ENCODE measurements at regions not wholly inside any gene's neighbourhood (a gene's known extent, or its start where the extent isn't known, plus 50 kb on each side); places are given as distances from the start of the nearest gene placed in this dataset.
A peak's percentile ranks its signal among the peaks of the same experiment; 100 is the strongest.
"Not testable (repeated sequence)": the region's sequence is repeated elsewhere in the genome, so short reads cannot be mapped to it uniquely, and the experiment has no call there.

DNA sequence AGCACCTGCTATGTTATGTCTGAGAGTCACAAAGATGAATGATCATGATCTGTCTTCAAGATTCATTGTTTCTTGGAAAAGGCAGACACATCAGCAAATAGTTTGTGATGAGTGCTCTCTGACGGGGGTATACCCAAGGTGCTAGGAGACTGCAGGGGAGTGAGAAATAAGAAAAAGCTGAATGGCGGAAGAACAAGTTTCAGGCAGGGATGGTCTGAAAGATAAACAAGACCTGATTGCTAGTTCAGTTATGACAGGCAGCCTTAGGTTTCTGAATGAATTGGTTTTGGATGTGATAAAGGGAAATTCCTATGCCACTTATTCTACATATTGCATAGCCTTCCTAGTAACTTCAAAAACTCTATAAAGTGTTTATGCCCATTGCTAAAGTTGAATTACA is 327.0 kb upstream of the DKK2 start:
- Histone ChIP-seq H3K36me3 (replicated peaks) (no peaks in the 10 kb centered on the region), H3K27me3 (ENCODE audit: low read depth) (no peaks in the 10 kb centered on the region), H3K4me3 (no peak overlapping the region), H3K4me1 (no peaks in the 10 kb centered on the region), H3K9me3 (no peaks in the 10 kb centered on the region)
- in situ Hi-C loops (cut with MboI; ENCODE audit: low sequenced_read_pairs): no loop called here
- DNase-seq (ENCODE audit: low spot score in 2 of 2): no peak

DNA sequence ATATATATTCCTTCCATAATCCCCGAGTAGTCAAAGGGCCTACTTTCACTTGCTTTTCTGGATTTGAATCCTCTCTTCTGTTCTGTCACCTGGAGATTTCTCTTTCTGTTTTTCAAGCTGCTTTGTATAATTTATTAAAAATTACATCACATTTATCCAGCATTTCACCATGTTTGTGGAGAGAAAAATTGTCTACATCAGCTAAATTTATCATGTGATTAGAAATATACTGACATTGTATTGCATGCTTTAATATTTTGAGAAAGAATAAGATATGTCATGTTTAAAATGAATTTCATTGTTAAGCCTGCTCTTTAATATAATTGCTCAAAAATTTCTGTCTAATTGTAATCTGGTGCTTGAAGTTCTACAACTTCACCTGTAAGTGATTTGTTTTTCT is 323.1 kb upstream of the DKK2 start:
- in situ Hi-C loops (cut with MboI; ENCODE audit: low sequenced_read_pairs): no loop called here
- Histone ChIP-seq H3K9me3 (no peaks in the 10 kb centered on the region), H3K4me1 (no peaks in the 10 kb centered on the region), H3K27me3 (ENCODE audit: low read depth) (no peaks in the 10 kb centered on the region), H3K4me3 (no peak overlapping the region), H3K36me3 (replicated peaks) (no peaks in the 10 kb centered on the region)
- no peak for DNase-seq (ENCODE audit: low spot score in 2 of 2)

- H3K4me1 ChIP-seq; H3K27me3 ChIP-seq (ENCODE audit: low read depth); H3K9me3 ChIP-seq; H3K4me3 ChIP-seq; in situ Hi-C loops (cut with MboI; ENCODE audit: low sequenced_read_pairs); H3K36me3 ChIP-seq (replicated peaks): not testable (repeated sequence)
- peak in 1 of 2 experiments; percentile 30 for DNase-seq (ENCODE audit: low spot score in 2 of 2)
Observed at GRCh38 chr4:107354304-107354703, 318.2 kb upstream of the DKK2 start.

- in situ Hi-C loops (cut with MboI; ENCODE audit: low sequenced_read_pairs): no loop called here
Observed at GRCh38 chr4:107351196-107351595, 315.1 kb upstream of the DKK2 start.

GRCh38 chr4:107349732-107350131 is 313.6 kb upstream of the DKK2 start:
- Histone ChIP-seq H3K27me3 (ENCODE audit: low read depth) (no peaks in the 10 kb centered on the region), H3K4me3 (no peak overlapping the region)
- in situ Hi-C loops (cut with MboI; ENCODE audit: low sequenced_read_pairs): no loop called here

More at GRCh38 chr4:107351196-107351595, 315.1 kb upstream of the DKK2 start:
- Histone ChIP-seq H3K27me3 (ENCODE audit: low read depth) (no peaks in the 10 kb centered on the region), H3K36me3 (replicated peaks) (no peaks in the 10 kb centered on the region), H3K4me1 (no peaks in the 10 kb centered on the region), H3K4me3 (no peak overlapping the region), H3K9me3 (no peaks in the 10 kb centered on the region)
- DNase-seq (ENCODE audit: low spot score in 2 of 2): no peak

GRCh38 chr4:107349266-107349665 is 313.2 kb upstream of the DKK2 start:
- DNase-seq (ENCODE audit: low spot score in 2 of 2): no peak
- H3K4me3 ChIP-seq: no peak overlapping the region
- in situ Hi-C loops (cut with MboI; ENCODE audit: low sequenced_read_pairs): no loop called here

More at GRCh38 chr4:107349732-107350131, 313.6 kb upstream of the DKK2 start:
- Histone ChIP-seq H3K4me1 (no peaks in the 10 kb centered on the region), H3K9me3 (no peaks in the 10 kb centered on the region), H3K36me3 (replicated peaks) (no peaks in the 10 kb centered on the region)
- no peak for DNase-seq (ENCODE audit: low spot score in 2 of 2)

DNA sequence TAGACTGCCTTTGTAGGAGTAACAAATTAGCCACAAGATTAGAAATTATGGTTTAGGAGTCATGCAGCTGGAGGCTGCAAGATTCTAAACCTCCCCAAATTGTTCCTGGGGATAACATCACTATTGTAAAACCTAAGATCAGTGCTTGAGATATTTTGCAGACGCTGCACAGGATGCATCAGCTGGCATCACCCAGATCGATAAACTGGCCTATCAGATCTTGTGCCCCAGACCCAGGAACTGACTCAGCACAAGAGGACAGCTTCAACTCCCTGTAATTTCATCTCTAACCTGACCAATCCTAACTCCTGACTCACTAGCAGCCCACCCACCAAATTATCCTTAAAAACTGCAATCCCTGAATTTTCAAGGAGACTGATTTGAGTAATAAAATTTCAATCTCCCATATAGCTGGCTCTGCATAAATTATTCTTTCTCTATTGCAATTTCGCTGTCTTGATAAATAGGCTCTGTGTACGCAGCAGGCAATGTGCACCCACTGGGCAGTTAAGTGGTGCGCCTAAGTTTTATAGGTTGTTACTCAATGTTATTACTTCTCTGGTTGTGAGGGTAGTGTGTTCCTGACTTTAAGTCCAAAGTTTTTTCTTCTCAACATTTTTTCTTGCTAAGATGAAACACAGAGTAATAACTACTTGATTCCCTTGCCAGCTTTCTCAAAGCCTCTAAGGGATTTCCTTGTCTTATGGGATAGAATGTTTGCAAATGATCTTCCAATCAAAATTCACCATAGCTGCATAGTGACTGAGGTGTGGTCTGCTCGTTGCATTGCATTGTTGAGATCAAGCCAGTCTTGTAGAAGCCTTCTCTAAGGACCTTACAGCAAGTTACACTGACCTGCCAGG is 312.3 kb upstream of the DKK2 start:
- H3K36me3 ChIP-seq (replicated peaks): no peaks in the 10 kb centered on the region
- no peaks in the 10 kb centered on the region for H3K9me3 ChIP-seq
- in situ Hi-C loops (cut with MboI; ENCODE audit: low sequenced_read_pairs): no loop called here
- no peaks in the 10 kb centered on the region for H3K4me1 ChIP-seq
- 0 out of 2 replicates have a peak, but pooled peaks cover 2% of the 10 kb centered on the region for H3K27me3 ChIP-seq (ENCODE audit: low read depth)
- H3K4me3 ChIP-seq: no peak overlapping the region
- no peak for DNase-seq (ENCODE audit: low spot score in 2 of 2)

More at GRCh38 chr4:107349266-107349665, 313.2 kb upstream of the DKK2 start:
- 0 out of 2 replicates have a peak, but pooled peaks cover 2% of the 10 kb centered on the region for H3K27me3 ChIP-seq (ENCODE audit: low read depth)
- H3K36me3 ChIP-seq (replicated peaks): no peaks in the 10 kb centered on the region
- H3K4me1 ChIP-seq: no peaks in the 10 kb centered on the region
- no peaks in the 10 kb centered on the region for H3K9me3 ChIP-seq

DNA sequence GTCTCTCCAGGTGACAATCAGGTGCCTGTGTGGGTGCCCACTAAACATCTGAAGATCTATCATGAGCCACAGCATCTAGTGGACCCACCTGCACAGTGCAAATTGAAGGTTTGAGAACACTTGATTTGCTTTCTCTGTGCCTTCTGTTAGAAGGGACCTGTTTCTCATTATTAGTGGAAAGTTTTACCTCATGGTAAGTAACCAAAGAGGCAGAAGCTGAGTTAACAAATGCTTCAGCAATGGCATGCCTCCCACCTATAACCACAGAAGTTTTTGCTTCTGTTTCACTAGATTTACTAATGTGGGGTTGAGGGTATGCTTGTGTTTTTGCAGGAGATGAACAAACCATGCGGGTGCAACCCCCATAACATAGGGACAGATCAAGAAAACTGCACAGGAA is 297.4 kb upstream of the DKK2 start:
- Histone ChIP-seq H3K27me3 (ENCODE audit: low read depth) (no peaks in the 10 kb centered on the region), H3K4me1 (no peaks in the 10 kb centered on the region), H3K4me3 (no peak overlapping the region), H3K9me3 (no peaks in the 10 kb centered on the region), H3K36me3 (replicated peaks) (no peaks in the 10 kb centered on the region)
- DNase-seq (ENCODE audit: low spot score in 2 of 2): no peak
- in situ Hi-C loops (cut with MboI; ENCODE audit: low sequenced_read_pairs): no loop called here

- H3K4me1 ChIP-seq; H3K36me3 ChIP-seq (replicated peaks); H3K27me3 ChIP-seq (ENCODE audit: low read depth); H3K9me3 ChIP-seq; H3K4me3 ChIP-seq; DNase-seq (ENCODE audit: low spot score in 2 of 2); in situ Hi-C loops (cut with MboI; ENCODE audit: low sequenced_read_pairs): not testable (repeated sequence)
Observed at GRCh38 chr4:107332656-107333055, 296.5 kb upstream of the DKK2 start.

DNA sequence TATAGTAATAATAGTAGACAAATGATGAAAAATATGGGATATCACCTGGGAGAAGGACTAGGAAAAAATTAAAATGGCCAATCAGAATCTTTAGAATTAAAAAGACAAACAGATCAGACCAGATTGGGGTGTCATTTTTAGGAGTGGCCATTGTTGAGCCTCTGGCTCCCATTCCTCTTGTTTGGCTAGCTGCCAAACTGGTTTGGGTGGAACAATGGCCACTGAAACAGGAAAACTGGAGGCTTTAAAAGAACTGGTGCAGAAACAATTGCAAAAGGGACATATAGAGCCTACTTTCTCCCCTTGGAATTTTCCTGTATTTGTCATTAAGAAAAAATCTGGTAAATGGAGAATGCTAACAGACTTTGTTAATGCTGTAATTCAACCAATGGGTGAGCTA is 294.8 kb upstream of the DKK2 start:
- Histone ChIP-seq H3K36me3 (replicated peaks) (no peaks in the 10 kb centered on the region), H3K9me3 (no peaks in the 10 kb centered on the region), H3K4me3 (no peak overlapping the region)

GRCh38 chr4:107319386-107319785 is 283.3 kb upstream of the DKK2 start:
- no peaks in the 10 kb centered on the region for H3K9me3 ChIP-seq
- no peak for DNase-seq (ENCODE audit: low spot score in 2 of 2)
- H3K4me3 ChIP-seq: no peak overlapping the region
- H3K27me3 ChIP-seq (ENCODE audit: low read depth): no peaks in the 10 kb centered on the region
- in situ Hi-C loops (cut with MboI; ENCODE audit: low sequenced_read_pairs): no loop called here
- H3K4me1 ChIP-seq: no peaks in the 10 kb centered on the region
- H3K36me3 ChIP-seq (replicated peaks): no peaks in the 10 kb centered on the region; the same call in 1 of the 2 replicates

More for the DNA sequence above, 294.8 kb upstream of the DKK2 start:
- Histone ChIP-seq H3K4me1 (no peaks in the 10 kb centered on the region), H3K27me3 (ENCODE audit: low read depth) (no peaks in the 10 kb centered on the region)
- no peak for DNase-seq (ENCODE audit: low spot score in 2 of 2)
- in situ Hi-C loops (cut with MboI; ENCODE audit: low sequenced_read_pairs): no loop called here

DNA sequence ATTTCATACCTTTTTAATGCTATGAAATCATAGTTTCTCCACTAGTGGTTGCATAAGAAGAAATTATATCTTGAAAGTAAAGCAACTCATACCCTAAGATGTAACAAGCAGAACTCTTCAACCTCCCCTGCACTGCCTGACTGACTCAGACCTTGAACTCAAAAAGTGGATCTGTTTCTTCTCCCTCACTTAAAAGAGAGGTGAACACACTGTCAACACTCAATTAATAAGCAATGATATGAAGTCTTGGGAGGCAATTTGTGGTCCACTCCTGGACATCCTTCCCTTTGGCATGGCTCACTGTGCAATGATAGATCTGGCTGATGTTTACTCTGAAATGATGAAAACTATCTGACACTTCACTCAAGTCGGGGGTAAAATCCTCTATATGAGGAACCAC is 282.0 kb upstream of the DKK2 start:
- DNase-seq (ENCODE audit: low spot score in 2 of 2): no peak
- H3K36me3 ChIP-seq (replicated peaks): no peaks in the 10 kb centered on the region; the same call in 1 of the 2 replicates
- in situ Hi-C loops (cut with MboI; ENCODE audit: low sequenced_read_pairs): no loop called here
- no peaks in the 10 kb centered on the region for H3K27me3 ChIP-seq (ENCODE audit: low read depth)
- H3K4me1 ChIP-seq: no peaks in the 10 kb centered on the region
- H3K4me3 ChIP-seq: no peak overlapping the region
- H3K9me3 ChIP-seq: no peaks in the 10 kb centered on the region

GRCh38 chr4:107317611-107318010 is 281.5 kb upstream of the DKK2 start:
- H3K4me1 ChIP-seq: no peaks in the 10 kb centered on the region
- in situ Hi-C loops (cut with MboI; ENCODE audit: low sequenced_read_pairs): no loop called here
- no peak for DNase-seq (ENCODE audit: low spot score in 2 of 2)
- H3K27me3 ChIP-seq (ENCODE audit: low read depth): no peaks in the 10 kb centered on the region
- no peaks in the 10 kb centered on the region; the same call in 1 of the 2 replicates for H3K36me3 ChIP-seq (replicated peaks)
- H3K4me3 ChIP-seq: no peak overlapping the region
- no peaks in the 10 kb centered on the region for H3K9me3 ChIP-seq

GRCh38 chr4:107315584-107315983 is 279.5 kb upstream of the DKK2 start:
- H3K4me3 ChIP-seq: no peak overlapping the region
- DNase-seq (ENCODE audit: low spot score in 2 of 2): no peak
- no peaks in the 10 kb centered on the region; the same call in 1 of the 2 replicates for H3K36me3 ChIP-seq (replicated peaks)
- H3K27me3 ChIP-seq (ENCODE audit: low read depth): no peaks in the 10 kb centered on the region
- H3K9me3 ChIP-seq: no peaks in the 10 kb centered on the region
- in situ Hi-C loops (cut with MboI; ENCODE audit: low sequenced_read_pairs): no loop called here
- H3K4me1 ChIP-seq: no peaks in the 10 kb centered on the region
